Keratinocyte (primary cell): ENCODE measurements at regions not wholly inside any gene's neighbourhood (a gene's known extent, or its start where the extent isn't known, plus 50 kb on each side); places are given as distances from the start of the nearest gene placed in this dataset.

Experiments
- DNase-seq: peaks from one replicate; pipeline ENCODE4 v3.0.0-alpha.2; 2011; ENCODE audit warnings: low read depth, missing footprints, low spot score
- FAIRE-seq: peaks from 2 replicates; lab custom pipeline; 2011; peaks lifted over from hg19 to GRCh38; lab: Jason Lieb, UNC
- H2AFZ ChIP-seq: 2 replicates; pipeline ENCODE4 v1.6.0; 2012; ENCODE audit warnings: low read length, control low read depth, inconsistent platforms; ENCODE audit not compliant: control insufficient read depth
- H3K27ac ChIP-seq: 2 replicates; pipeline ENCODE4 v1.5.1; 2011; ENCODE audit warnings: low read length; ENCODE audit not compliant: control insufficient read depth, insufficient read depth
- H3K27me3 ChIP-seq: 3 replicates; pipeline ENCODE4 v1.6.0; 2011; ENCODE audit warnings: low read length; ENCODE audit not compliant: control insufficient read depth, insufficient read depth; ENCODE audit errors: extremely low read depth
- H3K36me3 ChIP-seq, 2 experiments: 2 replicates in 1 of 2; 3 replicates in 1 of 2; pipeline ENCODE4 v1.5.1; 2011; ENCODE audit warnings: low read length in 2 of 2, mild to moderate bottlenecking in 1 of 2; ENCODE audit not compliant: control insufficient read depth in 2 of 2, insufficient read depth in 2 of 2; ENCODE audit errors: extremely low read depth in 1 of 2
- H3K4me1 ChIP-seq: 3 replicates; pipeline ENCODE4 v1.5.1; 2011; ENCODE audit warnings: low read length; ENCODE audit not compliant: control insufficient read depth, insufficient read depth; ENCODE audit errors: extremely low read depth
- H3K4me2 ChIP-seq: 3 replicates; pipeline ENCODE4 v1.6.0; 2011; ENCODE audit warnings: low read depth, low read length; ENCODE audit not compliant: control insufficient read depth, insufficient read depth; ENCODE audit errors: extremely low read depth
- H3K4me3 ChIP-seq, 3 experiments: fragments of 200-600 bp in 1 of 3; sonication (generic) in 1 of 3; 2 replicates in 2 of 3; 3 replicates in 1 of 3; pipeline ENCODE4 v1.5.1; 2011 to 2016; ENCODE audit warnings: low read length in 3 of 3, mild to moderate bottlenecking in 3 of 3, control low read depth in 2 of 3, inconsistent platforms in 1 of 3, low read depth in 1 of 3, mixed read lengths in 1 of 3, mixed run types in 1 of 3, moderate library complexity in 1 of 3; ENCODE audit not compliant: control insufficient read depth in 2 of 3, insufficient read depth in 2 of 3; ENCODE audit errors: extremely low read depth in 1 of 3
- H3K79me2 ChIP-seq: 2 replicates; pipeline ENCODE4 v1.6.0; 2012; ENCODE audit warnings: low read length; ENCODE audit not compliant: control insufficient read depth, insufficient read depth
- H3K9ac ChIP-seq: 3 replicates; pipeline ENCODE4 v1.6.0; 2011; ENCODE audit warnings: low read length; ENCODE audit not compliant: control insufficient read depth, insufficient read depth; ENCODE audit errors: extremely low read depth
- H3K9me1 ChIP-seq: 3 replicates; pipeline ENCODE4 v1.6.0; 2011; ENCODE audit warnings: low read length; ENCODE audit not compliant: control insufficient read depth, insufficient read depth; ENCODE audit errors: extremely low read depth
- H3K9me3 ChIP-seq: 2 replicates; pipeline ENCODE4 v1.5.1; 2012; ENCODE audit warnings: low read depth, low read length; ENCODE audit not compliant: control insufficient read depth
- H4K20me1 ChIP-seq: 3 replicates; pipeline ENCODE4 v1.6.0; 2011; ENCODE audit warnings: low read length; ENCODE audit not compliant: control insufficient read depth, insufficient read depth; ENCODE audit errors: extremely low read depth
- CTCF ChIP-seq, 3 experiments: IDR thresholded peaks in 1 of 3; conservative IDR thresholded peaks in 1 of 3; optimal IDR thresholded peaks in 1 of 3; 2 replicates in 2 of 3; 3 replicates in 1 of 3; pipeline versions ENCODE3 to v1.5.1; 2011; ENCODE audit warnings: low read length in 3 of 3, mild to moderate bottlenecking in 3 of 3, moderate library complexity in 2 of 3, control low read depth in 1 of 3, inconsistent platforms in 1 of 3; ENCODE audit not compliant: insufficient read depth in 2 of 3; ENCODE audit errors: extremely low read depth in 1 of 3
- EZH2 ChIP-seq: IDR thresholded peaks from one replicate; pipeline ENCODE4 v1.6.1; 2012; ENCODE audit warnings: inconsistent platforms, mild to moderate bottlenecking, low read length, moderate library complexity
- dilution Hi-C: fragments of 300-500 bp; cut with MboI; formaldehyde crosslinking; loops from one replicate; pipeline ENCODE4 v1.7.0; 2020; ENCODE audit warnings: low sequenced_read_pairs; ENCODE audit not compliant: extremely low pct_ligation_motif_present

DNA sequence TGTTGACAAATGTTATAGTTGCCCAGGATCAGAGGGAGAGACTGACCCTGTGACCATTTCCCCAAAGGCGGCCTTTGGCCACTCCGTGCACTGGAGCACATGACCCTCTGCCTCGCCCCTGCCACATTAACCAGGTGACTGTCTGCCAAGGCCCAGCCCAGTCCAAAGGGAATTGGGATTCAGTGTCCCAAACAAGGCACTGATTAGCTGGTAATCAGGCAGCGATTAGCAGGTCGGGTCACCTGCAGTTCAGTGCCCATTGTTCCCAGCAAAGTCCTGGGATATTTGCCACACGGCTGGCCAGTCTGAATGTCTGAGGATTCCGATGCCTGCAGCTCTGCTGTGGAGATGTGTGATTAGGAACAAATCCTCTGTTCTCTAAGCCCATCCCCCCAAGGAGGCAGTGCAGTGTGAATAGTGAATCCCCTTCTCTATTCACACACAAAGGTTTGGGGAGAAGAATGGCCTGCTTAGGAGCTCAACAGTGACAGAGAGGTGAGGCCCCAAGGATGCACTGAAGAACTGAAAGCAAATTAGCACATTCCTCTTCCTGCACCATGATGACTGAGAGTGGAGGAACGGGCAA lies 123.1 kb upstream of the MAF start:
- no peak for FAIRE-seq
- Histone ChIP-seq H3K9me1 (no peaks in the 10 kb centered on the region), H3K79me2 (no peaks in the 10 kb centered on the region), H3K9ac (no peak overlapping the region), H2AFZ (no peak overlapping the region), H3K4me1 (no peaks in the 10 kb centered on the region), H3K36me3 (no peaks in the 10 kb centered on the region), H3K27me3 (no peaks in the 10 kb centered on the region), H3K9me3 (no peaks in the 10 kb centered on the region), H4K20me1 (no peaks in the 10 kb centered on the region), H3K4me2 (no peak overlapping the region), H3K4me3 (no peak overlapping the region), H3K27ac (no peak overlapping the region)
- dilution Hi-C loops = no loop called here
- TF ChIP-seq CTCF (optimal IDR thresholded peaks at IDR 0.05 in 1 of 3, IDR thresholded peaks at IDR 0.05 in 1 of 3, conservative IDR thresholded peaks at IDR 0.05 in 1 of 3; ENCODE audit: extremely low read depth in 1 of 3, insufficient read depth in 2 of 3, low read length in 3 of 3) (no peak), EZH2 (no peak)
- DNase-seq = no peak

- Histone ChIP-seq H3K9me1 (no peaks in the 10 kb centered on the region), H3K4me3 (no peak overlapping the region), H3K4me2 (no peak overlapping the region), H3K27me3 (no peaks in the 10 kb centered on the region), H3K79me2 (no peaks in the 10 kb centered on the region), H3K9ac (no peak overlapping the region), H3K27ac (no peak overlapping the region), H3K9me3 (no peaks in the 10 kb centered on the region), H3K4me1 (no peaks in the 10 kb centered on the region), H3K36me3 (no peaks in the 10 kb centered on the region), H4K20me1 (no peaks in the 10 kb centered on the region), H2AFZ (no peak overlapping the region)
- DNase-seq = no peak
- TF ChIP-seq CTCF (optimal IDR thresholded peaks at IDR 0.05 in 1 of 3, IDR thresholded peaks at IDR 0.05 in 1 of 3, conservative IDR thresholded peaks at IDR 0.05 in 1 of 3; ENCODE audit: extremely low read depth in 1 of 3, insufficient read depth in 2 of 3, low read length in 3 of 3) (no peak), EZH2 (no peak)
- FAIRE-seq = no peak
- dilution Hi-C loops = no loop called here
These were observed 120.7 kb upstream of the MAF start for GRCh38 chr16:79721270-79721669.
